ENCODE measurements at regions not wholly inside any gene's neighbourhood (a gene's known extent, or its start where the extent isn't known, plus 50 kb on each side); places are given as distances from the start of the nearest gene placed in this dataset.

- no peak for ATAC-seq
- no peak overlapping the region for H3K4me3 ChIP-seq (ENCODE audit: low read length)
- H3K4me3 Mint-ChIP-seq, result peak overlapping the region in 6 of 10 donors; percentile 25 to 63 (median 48)
Measured at GRCh38 chr9:29211003-29211579, 1637.8 kb upstream of the C9orf72 start.

DNA sequence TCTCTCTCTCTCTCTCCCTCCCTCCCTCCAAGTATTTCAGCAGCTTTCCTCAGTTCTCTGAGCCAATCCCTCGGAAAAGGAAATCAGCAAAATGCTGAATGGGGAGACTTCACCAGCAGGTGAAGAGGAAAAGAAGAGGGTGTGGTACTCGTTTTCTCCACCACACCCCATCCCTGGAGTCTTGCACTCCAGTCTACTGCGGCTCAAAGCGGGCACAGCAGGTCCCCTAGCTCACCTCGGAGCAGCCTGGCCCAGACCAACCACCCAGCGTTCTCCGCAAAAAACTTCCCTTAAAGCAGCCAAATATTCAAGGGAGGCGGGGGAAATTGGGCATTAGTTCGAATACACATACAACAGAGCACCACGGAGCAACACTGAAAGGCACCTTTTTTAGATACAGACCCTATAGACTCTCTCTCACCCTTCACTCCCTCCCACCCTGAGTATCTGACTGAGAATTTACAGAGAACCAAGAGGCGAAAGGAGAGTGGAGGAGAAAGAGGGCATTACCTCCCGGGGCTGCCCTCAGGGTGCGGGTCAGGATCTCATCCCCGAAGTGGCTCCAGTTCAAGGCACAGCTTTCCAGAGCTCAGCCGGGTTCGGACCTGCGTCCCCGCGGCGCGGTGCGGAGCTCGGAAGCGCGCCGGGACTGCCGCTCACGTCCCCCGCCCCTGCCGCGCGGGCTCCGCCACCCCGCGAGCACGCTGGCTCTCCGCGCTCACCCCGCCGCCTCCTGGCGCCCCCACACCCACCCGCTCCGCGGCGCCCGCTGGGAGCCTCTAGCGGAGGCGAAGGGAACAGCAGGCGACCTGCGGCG is 1638.5 kb upstream of the C9orf72 start:
- Mint-ChIP-seq H3K9me3 (peaks cover 0 to 9% (median 0%) of the 10 kb centered on the region in 11 donors), H3K36me3 (no peaks in the 10 kb centered on the region), H3K27ac (no peak overlapping the region), H3K4me1 (peaks cover 0 to 23% (median 20%) of the 10 kb centered on the region in 7 donors), H3K27me3 (peaks cover 50 to 68% (median 64%) of the 10 kb centered on the region in 5 donors), H3K4me3 (peak overlapping the region in 9 of 10 donors; percentile 7 to 67 (median 47))
- Histone ChIP-seq H3K36me3 (ENCODE audit: control insufficient read depth in 2 of 3, insufficient read depth in 3 of 3, low read length in 3 of 3) (no peaks in the 10 kb centered on the region), H3K4me3 (ENCODE audit: low read length) (no peak overlapping the region), H3K4me1 (ENCODE audit: control insufficient read depth in 2 of 2, insufficient read depth in 2 of 2, low read length in 2 of 2) (no peaks in the 10 kb centered on the region), H3K9me3 (ENCODE audit: control insufficient read depth in 2 of 3, low read length in 3 of 3) (no peaks in the 10 kb centered on the region), H3K27me3 (ENCODE audit: control insufficient read depth in 2 of 2, insufficient read depth in 2 of 2, low read length in 2 of 2) (peaks cover 0 to 6% of the 10 kb centered on the region in 2 donors), H3K27ac (ENCODE audit: low read depth, low read length) (no peak overlapping the region)
- intact Hi-C loops (cut with micrococcal nuclease), result no loop called here
- CTCF ChIA-PET, result no interaction called here
- ATAC-seq, result peak; percentile 88
- peak in 7 of 9 donors; percentile 7 to 60 (median 15) for DNase-seq
- POLR2A ChIA-PET, result no interaction called here

More at GRCh38 chr9:29211003-29211579, 1637.8 kb upstream of the C9orf72 start:
- Histone ChIP-seq H3K4me1 (ENCODE audit: control insufficient read depth in 2 of 2, insufficient read depth in 2 of 2, low read length in 2 of 2) (no peaks in the 10 kb centered on the region), H3K27ac (ENCODE audit: low read depth, low read length) (no peak overlapping the region), H3K36me3 (ENCODE audit: control insufficient read depth in 2 of 3, insufficient read depth in 3 of 3, low read length in 3 of 3) (no peaks in the 10 kb centered on the region), H3K27me3 (ENCODE audit: control insufficient read depth in 2 of 2, insufficient read depth in 2 of 2, low read length in 2 of 2) (peaks cover 0 to 6% of the 10 kb centered on the region in 2 donors), H3K9me3 (ENCODE audit: control insufficient read depth in 2 of 3, low read length in 3 of 3) (no peaks in the 10 kb centered on the region)
- ChIA-PET CTCF (no interaction called here), POLR2A (no interaction called here)
- intact Hi-C loops (cut with micrococcal nuclease), result no loop called here
- no peaks in the 10 kb centered on the region for H3K36me3 Mint-ChIP-seq
- H3K27ac Mint-ChIP-seq, result no peak overlapping the region
- peaks cover 46 to 61% (median 57%) of the 10 kb centered on the region in 5 donors for H3K27me3 Mint-ChIP-seq
- no peak for DNase-seq
- peaks cover 0 to 23% (median 20%) of the 10 kb centered on the region in 7 donors for H3K4me1 Mint-ChIP-seq
- H3K9me3 Mint-ChIP-seq, result peaks cover 0 to 4% (median 0%) of the 10 kb centered on the region in 11 donors

DNA sequence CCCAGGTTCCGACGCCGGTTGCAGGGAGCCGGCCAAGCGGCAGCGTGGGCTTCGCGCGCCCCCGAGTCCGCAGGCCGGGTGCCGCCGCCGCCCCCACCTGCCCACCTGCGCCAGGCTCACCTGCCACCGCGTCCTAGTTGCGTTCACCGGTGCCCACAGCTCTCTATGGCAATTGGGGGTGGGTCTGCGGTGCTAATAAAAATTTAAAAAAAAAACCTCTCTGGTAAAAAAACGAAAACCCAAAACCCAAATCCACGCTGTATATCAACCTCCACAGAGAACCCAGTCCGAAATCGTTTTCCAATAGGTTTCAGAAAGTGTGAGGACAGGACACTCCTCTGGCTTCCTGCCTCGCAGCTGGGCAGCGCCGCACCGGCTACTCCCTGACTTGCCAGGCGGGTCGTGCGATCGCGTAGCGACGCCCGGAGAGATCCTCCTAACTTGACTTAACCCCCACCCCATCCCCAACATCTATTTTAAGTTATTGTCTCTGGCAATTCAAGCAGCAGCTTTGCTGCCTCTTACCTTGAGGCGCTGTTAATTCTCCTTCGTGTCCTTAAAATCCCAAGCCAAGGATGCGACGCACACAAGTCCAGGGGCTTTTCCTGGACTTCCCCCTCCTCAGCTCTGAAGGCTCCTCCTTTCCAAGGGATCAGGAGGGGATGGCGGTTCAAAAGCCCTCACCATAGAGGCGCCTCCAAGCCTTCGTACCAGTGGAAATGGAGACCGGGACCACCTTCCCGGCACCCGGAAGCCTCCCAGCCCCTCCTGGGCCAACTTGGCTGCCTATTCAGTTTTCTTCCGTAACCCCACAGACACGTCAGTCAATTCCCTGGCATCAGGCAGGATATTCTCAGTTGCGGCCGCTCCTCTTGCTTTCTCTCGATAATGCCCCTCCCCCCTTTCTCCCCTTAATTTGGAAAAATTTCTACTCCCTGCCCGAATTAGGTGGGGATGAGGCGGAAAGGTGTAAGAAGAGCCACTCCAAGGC is 1639.4 kb upstream of the C9orf72 start:
- H3K27me3 ChIP-seq (ENCODE audit: control insufficient read depth in 2 of 2, insufficient read depth in 2 of 2, low read length in 2 of 2), result peaks cover 0 to 10% of the 10 kb centered on the region in 2 donors
- CTCF ChIA-PET, result no interaction called here

DNA sequence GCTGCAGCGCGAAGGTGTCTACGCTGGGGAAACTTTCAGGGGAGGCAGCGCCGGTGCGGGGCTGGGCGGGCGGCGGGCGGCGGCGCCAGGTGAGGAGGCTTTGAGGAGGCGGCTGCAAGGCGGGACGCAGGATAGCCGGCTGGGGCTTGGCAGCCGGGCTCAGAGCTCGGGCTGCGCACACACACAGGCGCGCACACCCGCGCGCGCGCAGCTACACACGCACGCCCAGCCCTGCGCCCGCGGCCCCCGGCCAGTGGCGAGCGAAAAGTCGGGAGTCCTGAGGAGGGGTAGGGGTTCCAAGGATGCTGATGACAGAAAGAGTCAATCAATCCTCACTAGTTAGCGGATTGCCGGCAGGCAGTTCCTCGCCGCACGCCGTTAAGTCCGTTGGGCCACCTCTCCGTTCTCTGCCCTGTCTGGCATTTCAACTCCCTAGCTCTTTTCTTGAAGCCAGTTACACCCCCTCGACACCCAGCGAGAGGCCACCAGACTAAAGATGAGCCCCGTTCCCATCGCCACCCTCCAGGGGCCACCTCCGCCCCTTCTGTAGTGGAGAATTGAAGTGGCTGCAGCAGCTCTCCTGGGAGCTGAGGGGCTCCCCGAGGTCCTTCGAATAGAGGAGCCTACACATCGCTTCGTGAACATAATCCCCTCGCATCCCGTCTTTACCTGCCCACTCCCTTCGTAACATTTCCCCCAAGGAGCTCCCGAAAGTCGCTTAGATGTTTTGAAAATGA is 1640.3 kb upstream of the C9orf72 start, which contains the start of gene LINGO2:
Gene LINGO2 (minus strand): TSS at position 185 of the 737 bp plus-strand sequence.
- no peaks in the 10 kb centered on the region for H3K36me3 Mint-ChIP-seq
- intact Hi-C loops (cut with micrococcal nuclease), result no loop called here

More for the DNA sequence above, 1639.4 kb upstream of the C9orf72 start:
- H3K4me1 Mint-ChIP-seq, result peaks cover 0 to 23% (median 20%) of the 10 kb centered on the region in 7 donors
- peak overlapping the region; percentile 20 to 82 (median 68) for H3K4me3 Mint-ChIP-seq
- H3K27me3 Mint-ChIP-seq, result peaks cover 50 to 71% (median 66%) of the 10 kb centered on the region in 5 donors
- H3K36me3 Mint-ChIP-seq, result no peaks in the 10 kb centered on the region
- POLR2A ChIA-PET, result no interaction called here
- ATAC-seq (peak; percentile 12), DNase-seq (no peak)
- intact Hi-C loops (cut with micrococcal nuclease), result no loop called here
- no peak overlapping the region for H3K4me3 ChIP-seq (ENCODE audit: low read length)
- no peaks in the 10 kb centered on the region for H3K36me3 ChIP-seq (ENCODE audit: control insufficient read depth in 2 of 3, insufficient read depth in 3 of 3, low read length in 3 of 3)
- H3K9me3 ChIP-seq (ENCODE audit: control insufficient read depth in 2 of 3, low read length in 3 of 3), result no peaks in the 10 kb centered on the region
- H3K4me1 ChIP-seq (ENCODE audit: control insufficient read depth in 2 of 2, insufficient read depth in 2 of 2, low read length in 2 of 2), result no peaks in the 10 kb centered on the region
- H3K9me3 Mint-ChIP-seq, result peaks cover 0 to 9% (median 0%) of the 10 kb centered on the region in 11 donors
- no peak overlapping the region for H3K27ac ChIP-seq (ENCODE audit: low read depth, low read length)
- no peak overlapping the region for H3K27ac Mint-ChIP-seq

GRCh38 chr9:29214154-29214689 is 1640.9 kb upstream of the C9orf72 start:
- Mint-ChIP-seq H3K27me3 (peaks cover 50 to 67% (median 62%) of the 10 kb centered on the region in 5 donors), H3K9me3 (peaks cover 0 to 9% (median 0%) of the 10 kb centered on the region in 11 donors), H3K36me3 (no peaks in the 10 kb centered on the region), H3K4me3 (peak overlapping the region in 8 of 10 donors; percentile 14 to 70 (median 26)), H3K4me1 (peaks cover 0 to 23% (median 20%) of the 10 kb centered on the region in 7 donors), H3K27ac (peak overlapping the region in 1 of 9 donors; percentile 47)
- Histone ChIP-seq H3K36me3 (ENCODE audit: control insufficient read depth in 2 of 3, insufficient read depth in 3 of 3, low read length in 3 of 3) (no peaks in the 10 kb centered on the region), H3K4me1 (ENCODE audit: control insufficient read depth in 2 of 2, insufficient read depth in 2 of 2, low read length in 2 of 2) (no peaks in the 10 kb centered on the region), H3K4me3 (ENCODE audit: low read length) (no peak overlapping the region), H3K27ac (ENCODE audit: low read depth, low read length) (no peak overlapping the region), H3K27me3 (ENCODE audit: control insufficient read depth in 2 of 2, insufficient read depth in 2 of 2, low read length in 2 of 2) (peaks cover 0 to 14% of the 10 kb centered on the region in 2 donors), H3K9me3 (ENCODE audit: control insufficient read depth in 2 of 3, low read length in 3 of 3) (no peaks in the 10 kb centered on the region)
- ATAC-seq (no peak), DNase-seq (no peak)
- POLR2A ChIA-PET, result no interaction called here
- CTCF ChIA-PET, result no interaction called here
- intact Hi-C loops (cut with micrococcal nuclease), result no loop called here

More for the DNA sequence above, 1640.3 kb upstream of the C9orf72 start, which contains the start of gene LINGO2:
- POLR2A ChIA-PET, result no interaction called here
- Mint-ChIP-seq H3K27ac (peak within 1 kb of the TSS in 1 of 9 donors; percentile 47), H3K4me1 (peaks cover 0 to 23% (median 20%) of the 10 kb centered on the region in 7 donors), H3K9me3 (peaks cover 0 to 9% (median 0%) of the 10 kb centered on the region in 11 donors), H3K27me3 (peaks cover 50 to 71% (median 66%) of the 10 kb centered on the region in 5 donors), H3K4me3 (peak within 1 kb of the TSS; percentile 20 to 82 (median 68))
- Histone ChIP-seq H3K27me3 (ENCODE audit: control insufficient read depth in 2 of 2, insufficient read depth in 2 of 2, low read length in 2 of 2) (peaks cover 0 to 14% of the 10 kb centered on the region in 2 donors), H3K9me3 (ENCODE audit: control insufficient read depth in 2 of 3, low read length in 3 of 3) (no peaks in the 10 kb centered on the region), H3K4me1 (ENCODE audit: control insufficient read depth in 2 of 2, insufficient read depth in 2 of 2, low read length in 2 of 2) (no peaks in the 10 kb centered on the region), H3K27ac (ENCODE audit: low read depth, low read length) (no peak within 1 kb of the TSS), H3K36me3 (ENCODE audit: control insufficient read depth in 2 of 3, insufficient read depth in 3 of 3, low read length in 3 of 3) (no peaks in the 10 kb centered on the region), H3K4me3 (ENCODE audit: low read length) (no peak within 1 kb of the TSS)
- DNase-seq (no peak), ATAC-seq (no peak)
- CTCF ChIA-PET, result no interaction called here
